OCI-LY3 (cell line): ENCODE measurements at regions not wholly inside any gene's neighbourhood (a gene's known extent, or its start where the extent isn't known, plus 50 kb on each side); places are given as distances from the start of the nearest gene placed in this dataset.

Experiments used
- EZH2phosphoT487 ChIP-seq: fragments of 200-600 bp; shearing (Covaris generic); IDR thresholded peaks from 2 replicates; pipeline ENCODE4 v1.6.1; 2018; ENCODE audit warnings: antibody characterized with exemption, mixed run types, low read depth
- TF ChIP-seq, protein P1 (sequence below): fragments of 200-600, 300-600 bp; sonication (generic); IDR thresholded peaks from 2 replicates; pipeline ENCODE4 v1.5.1; 2014; ENCODE audit warnings: antibody characterized with exemption, low read length, low read depth

DNA sequence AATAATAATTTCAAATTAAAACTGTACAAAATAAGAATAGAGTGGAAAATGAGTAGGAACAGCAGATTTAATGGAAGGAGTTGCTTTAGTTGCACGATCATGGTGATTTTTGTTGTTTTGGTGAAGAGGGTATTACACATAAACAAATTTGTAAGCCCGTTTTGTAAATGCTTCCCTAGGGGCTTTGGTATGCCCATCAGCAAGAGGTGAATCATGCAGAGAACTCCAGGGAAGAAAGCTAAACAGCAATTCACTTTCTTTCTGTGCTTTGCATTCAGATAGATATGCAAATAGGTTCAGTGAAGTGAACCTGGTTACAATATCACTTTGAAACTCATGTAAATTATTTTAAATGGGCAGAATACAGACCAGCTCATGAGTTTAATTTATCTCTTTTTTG lies 422.2 kb upstream of the MTPN start:
- TF ChIP-seq, protein P1, sequence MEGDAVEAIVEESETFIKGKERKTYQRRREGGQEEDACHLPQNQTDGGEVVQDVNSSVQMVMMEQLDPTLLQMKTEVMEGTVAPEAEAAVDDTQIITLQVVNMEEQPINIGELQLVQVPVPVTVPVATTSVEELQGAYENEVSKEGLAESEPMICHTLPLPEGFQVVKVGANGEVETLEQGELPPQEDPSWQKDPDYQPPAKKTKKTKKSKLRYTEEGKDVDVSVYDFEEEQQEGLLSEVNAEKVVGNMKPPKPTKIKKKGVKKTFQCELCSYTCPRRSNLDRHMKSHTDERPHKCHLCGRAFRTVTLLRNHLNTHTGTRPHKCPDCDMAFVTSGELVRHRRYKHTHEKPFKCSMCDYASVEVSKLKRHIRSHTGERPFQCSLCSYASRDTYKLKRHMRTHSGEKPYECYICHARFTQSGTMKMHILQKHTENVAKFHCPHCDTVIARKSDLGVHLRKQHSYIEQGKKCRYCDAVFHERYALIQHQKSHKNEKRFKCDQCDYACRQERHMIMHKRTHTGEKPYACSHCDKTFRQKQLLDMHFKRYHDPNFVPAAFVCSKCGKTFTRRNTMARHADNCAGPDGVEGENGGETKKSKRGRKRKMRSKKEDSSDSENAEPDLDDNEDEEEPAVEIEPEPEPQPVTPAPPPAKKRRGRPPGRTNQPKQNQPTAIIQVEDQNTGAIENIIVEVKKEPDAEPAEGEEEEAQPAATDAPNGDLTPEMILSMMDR = no peak
- TF ChIP-seq EZH2phosphoT487 = no peak
